ENCODE measurements at regions not wholly inside any gene's neighbourhood (a gene's known extent, or its start where the extent isn't known, plus 50 kb on each side); places are given as distances from the start of the nearest gene placed in this dataset.

DNA sequence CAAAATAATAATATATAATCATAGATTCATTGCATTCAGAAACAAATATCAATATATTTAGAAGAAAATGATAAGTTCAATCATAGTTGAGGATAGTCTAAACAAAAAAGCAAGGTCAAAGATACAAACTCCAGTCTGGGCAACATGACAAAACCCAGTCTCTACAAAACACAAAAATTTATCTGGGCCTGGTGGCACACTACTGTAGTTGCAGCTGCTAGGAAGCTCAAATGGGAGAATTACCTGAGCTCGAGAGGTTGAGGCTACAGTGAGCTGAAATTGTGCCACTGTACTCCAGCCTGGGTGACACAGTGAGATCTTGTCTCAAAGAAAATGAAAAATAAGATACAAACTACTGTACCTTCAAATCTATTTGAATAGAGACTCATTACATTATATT lies 52.7 kb upstream of the ANXA10 start (continued):
- TF ChIP-seq, protein P1, sequence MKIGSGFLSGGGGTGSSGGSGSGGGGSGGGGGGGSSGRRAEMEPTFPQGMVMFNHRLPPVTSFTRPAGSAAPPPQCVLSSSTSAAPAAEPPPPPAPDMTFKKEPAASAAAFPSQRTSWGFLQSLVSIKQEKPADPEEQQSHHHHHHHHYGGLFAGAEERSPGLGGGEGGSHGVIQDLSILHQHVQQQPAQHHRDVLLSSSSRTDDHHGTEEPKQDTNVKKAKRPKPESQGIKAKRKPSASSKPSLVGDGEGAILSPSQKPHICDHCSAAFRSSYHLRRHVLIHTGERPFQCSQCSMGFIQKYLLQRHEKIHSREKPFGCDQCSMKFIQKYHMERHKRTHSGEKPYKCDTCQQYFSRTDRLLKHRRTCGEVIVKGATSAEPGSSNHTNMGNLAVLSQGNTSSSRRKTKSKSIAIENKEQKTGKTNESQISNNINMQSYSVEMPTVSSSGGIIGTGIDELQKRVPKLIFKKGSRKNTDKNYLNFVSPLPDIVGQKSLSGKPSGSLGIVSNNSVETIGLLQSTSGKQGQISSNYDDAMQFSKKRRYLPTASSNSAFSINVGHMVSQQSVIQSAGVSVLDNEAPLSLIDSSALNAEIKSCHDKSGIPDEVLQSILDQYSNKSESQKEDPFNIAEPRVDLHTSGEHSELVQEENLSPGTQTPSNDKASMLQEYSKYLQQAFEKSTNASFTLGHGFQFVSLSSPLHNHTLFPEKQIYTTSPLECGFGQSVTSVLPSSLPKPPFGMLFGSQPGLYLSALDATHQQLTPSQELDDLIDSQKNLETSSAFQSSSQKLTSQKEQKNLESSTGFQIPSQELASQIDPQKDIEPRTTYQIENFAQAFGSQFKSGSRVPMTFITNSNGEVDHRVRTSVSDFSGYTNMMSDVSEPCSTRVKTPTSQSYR (CRISPR knock-in tag; IDR thresholded peaks at IDR 0.05; ENCODE audit: borderline replicate concordance): no peak
- TF ChIP-seq BRD4 (CRISPR knock-in tag; IDR thresholded peaks at IDR 0.05) (no peak), TSC22D2 (CRISPR knock-in tag; IDR thresholded peaks at IDR 0.05; ENCODE audit: borderline replicate concordance) (no peak), TCF7 (IDR thresholded peaks at IDR 0.05; ENCODE audit: low read depth) (no peak), ZNF446 (CRISPR knock-in tag; IDR thresholded peaks at IDR 0.05) (no peak), SIX1 (CRISPR knock-in tag; IDR thresholded peaks at IDR 0.05; ENCODE audit: borderline replicate concordance) (no peak)

Small RNA genes in the stretch of these regions (small RNA-seq; reads per million reads assigned to genes)
- 0 reads per million in 3 experiments for gene RN7SL776P (ENCODE audit: insufficient read depth in 2 of 3, insufficient read length in 3 of 3, low read depth in 2 of 3, low replicate concordance in 1 of 3)

Data from HepG2 (cell line).